HG02763 (cell line): ENCODE measurements at regions not wholly inside any gene's neighbourhood (a gene's known extent, or its start where the extent isn't known, plus 50 kb on each side); places are given as distances from the start of the nearest gene placed in this dataset.

Source experiments
- ATAC-seq: cut with Tn5 transposase; IDR thresholded peaks from one replicate; pipeline ENCODE4 v1.9.1; 2021; ENCODE audit warnings: mild to moderate bottlenecking, moderate library complexity; ENCODE audit not compliant: unreplicated experiment

DNA sequence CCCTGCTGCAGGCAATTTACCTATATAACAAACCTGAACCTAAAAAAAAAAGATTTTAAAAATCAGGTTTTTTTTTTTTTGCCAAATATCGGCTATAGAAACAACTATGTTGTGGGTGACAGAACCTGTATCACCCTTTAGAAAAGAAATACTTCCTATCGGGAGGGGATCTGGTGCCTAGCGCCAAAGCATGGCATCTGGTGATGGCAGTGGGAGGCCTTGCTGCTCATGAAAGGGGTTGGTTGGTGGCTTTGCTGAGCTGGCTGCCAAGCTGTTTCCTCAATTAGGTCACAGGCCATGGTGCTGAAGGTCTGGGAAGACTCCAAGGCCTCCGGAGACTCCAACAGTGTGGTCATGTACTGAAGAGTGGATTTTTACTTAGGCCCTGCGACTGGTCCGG, 328.5 kb downstream of the KLF5 start:
- no peak for ATAC-seq

DNA sequence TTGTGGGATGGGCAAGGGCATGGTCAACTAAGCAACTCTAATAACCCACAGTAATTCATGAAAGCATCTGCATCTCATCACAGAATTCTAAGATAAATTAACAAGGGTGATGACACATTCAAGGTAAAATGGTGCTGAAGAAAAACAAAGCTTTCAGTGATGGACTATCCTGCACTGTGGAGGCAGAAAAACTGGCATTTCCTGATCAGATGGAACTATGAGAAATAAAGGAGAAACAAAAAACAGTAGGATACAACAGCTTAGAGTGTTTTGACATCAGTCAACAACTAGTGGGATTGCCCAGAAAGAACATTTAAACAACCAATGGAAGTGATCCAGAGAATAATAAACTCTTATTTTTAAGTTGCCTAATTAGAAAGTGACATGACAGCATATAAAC, 327.0 kb downstream of the KLF5 start:
- no peak for ATAC-seq

DNA sequence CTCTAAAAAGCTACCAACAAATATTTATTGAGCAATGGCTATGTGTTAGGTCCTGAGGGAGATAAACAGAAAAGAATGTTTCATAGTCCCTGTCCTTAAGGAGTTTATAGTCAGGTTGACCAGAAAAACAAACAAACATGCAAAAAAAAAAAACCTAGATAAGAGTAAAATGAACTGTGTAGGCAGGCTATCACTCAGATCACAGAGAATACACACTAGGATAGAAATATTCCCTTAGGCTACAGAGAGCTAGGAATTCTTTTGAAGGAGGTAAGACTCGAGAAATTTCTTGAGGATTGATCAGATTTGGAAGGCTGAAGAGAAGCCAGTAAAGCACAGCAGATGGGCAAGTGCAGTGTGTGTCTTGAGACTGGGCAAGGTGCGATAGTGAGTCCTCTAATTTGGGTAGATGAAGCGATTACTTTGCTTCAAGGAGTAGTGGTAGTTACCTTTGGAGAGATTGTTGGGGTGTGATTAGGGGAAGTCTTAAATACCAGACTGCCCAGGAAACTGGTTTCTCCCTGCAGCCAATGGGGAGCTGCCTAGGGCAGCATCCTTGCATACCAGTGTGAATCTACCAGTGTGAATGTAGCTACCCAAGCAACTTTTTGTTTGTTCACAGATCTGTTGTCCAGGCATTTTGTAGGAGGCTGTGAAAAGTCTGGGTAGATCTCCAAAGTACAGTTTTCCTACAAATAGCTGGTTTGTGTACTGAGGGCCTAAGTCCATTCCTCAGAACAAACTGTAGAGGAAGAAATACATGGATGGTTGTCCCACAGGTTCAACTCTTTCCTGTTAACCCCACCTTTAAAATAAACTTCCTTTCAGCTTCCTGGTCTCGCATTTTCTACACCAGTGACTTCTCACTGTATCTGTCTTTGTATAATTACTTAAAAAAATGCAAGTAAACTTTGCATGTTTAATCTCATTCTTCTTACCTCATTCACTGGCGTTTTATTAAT, 314.1 kb downstream of the KLF5 start:
- no peak for ATAC-seq

DNA sequence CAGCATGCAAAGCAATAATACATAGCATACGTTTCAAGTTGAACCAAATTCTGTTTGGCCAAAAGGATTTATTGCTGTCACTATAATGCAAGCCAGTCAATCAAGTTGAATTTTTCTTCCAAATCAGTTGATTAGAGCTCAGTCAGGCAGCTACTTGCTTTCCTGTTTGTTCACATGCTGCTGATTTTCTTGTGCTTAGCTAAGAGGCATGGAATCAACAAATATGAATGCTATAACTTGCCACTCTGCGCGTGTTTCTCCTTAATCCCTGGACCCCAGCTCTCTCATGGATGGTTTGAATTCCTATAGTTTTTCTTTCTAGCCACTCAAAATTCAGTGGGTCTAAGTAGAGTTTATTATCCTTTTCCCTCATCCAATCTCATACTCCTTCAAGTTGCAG, 311.3 kb downstream of the KLF5 start:
- ATAC-seq, result no peak

DNA sequence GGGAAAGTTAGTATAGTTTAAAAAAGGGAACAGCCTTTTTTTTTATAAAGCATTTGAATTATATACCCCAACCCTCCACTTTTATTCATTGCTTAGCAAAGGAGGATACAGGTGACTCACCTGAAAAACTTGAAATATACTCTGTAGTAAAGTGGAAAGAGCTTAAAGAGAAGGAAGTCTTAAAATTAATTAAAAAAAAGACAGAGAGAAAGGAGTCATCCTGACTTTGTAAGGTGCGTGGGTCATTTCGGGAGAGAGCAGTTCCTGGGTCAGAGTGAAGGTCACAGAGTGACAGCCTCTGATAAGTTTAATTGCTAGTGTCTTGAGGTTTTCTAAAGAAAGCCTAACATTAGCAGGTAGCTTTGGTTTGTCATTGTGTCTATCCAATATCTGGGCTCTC, 310.3 kb downstream of the KLF5 start:
- no peak for ATAC-seq

DNA sequence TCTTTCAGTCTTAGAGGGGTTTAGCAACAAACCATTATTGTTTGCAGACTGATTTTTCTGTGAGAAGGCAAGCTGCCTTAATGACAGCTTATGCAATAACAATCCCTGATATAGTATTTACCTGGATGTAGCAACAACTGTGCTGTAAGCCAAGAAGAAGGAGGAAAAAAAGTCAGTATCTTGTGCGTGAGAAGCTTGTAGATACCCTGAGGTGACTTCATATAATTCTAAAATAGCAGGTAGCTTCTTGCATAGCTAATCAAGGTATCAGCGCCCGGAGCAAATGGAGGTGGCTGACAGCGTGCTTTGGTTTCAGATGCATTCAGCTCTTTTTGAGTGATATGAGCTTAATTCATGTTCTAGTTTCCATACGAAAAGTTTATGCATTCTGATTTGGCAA, 309.8 kb downstream of the KLF5 start:
- no peak for ATAC-seq

DNA sequence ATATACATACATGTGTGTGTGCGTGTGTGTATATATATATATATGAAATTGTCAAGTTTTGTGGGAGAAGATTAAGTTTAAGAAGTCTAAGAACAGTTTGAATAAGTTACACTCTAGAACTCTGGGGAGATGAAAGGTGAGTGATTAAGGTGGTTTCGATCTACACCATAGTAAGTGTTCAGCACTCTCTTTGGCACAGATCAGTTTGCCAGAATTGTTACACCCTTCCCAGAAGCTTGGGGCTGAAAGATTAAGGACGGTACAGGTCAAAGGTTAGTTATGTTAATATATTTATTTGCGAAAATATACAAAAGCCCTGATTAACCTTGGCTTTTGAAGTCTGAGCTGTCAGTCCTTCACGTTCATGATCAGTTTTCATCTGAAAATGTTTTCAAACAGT, 309.1 kb downstream of the KLF5 start:
- ATAC-seq, result no peak

DNA sequence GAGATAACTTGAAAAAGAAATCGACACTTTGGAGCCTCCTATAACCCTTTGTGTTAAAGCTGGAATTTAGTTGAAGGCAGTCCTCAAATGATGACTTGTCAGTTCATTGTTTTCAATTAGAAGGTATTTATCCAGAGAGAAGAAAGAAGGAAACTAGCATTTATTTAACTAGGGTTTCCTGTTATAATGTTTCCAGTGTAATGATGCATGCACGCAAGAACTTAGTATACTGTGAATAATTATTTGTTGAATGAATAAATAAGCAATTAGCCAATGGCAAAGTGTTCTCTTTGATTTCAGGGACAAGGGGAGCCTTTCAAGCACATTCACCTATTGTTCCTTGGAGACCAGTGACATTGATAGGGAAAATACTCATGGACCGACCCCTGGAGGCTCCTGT, 307.4 kb downstream of the KLF5 start:
- no peak for ATAC-seq

DNA sequence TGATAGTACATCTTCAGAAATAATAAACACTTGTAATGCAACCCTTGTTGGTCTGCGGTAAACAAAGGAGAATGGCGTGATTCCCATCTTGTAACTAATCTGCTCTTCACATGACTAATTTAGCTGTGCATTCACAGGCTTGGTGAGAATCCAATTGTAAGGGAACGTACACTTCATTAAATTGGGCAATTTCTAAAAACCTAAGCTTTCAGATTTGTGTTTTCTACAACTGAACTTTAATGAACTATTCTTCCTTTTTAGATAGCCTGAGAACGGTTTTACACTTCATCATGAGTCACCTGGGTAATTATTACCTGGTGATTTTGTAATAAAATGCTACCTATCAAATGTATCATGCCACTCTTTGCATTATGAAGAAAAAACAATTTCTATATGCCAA, 306.9 kb downstream of the KLF5 start:
- ATAC-seq, result no peak

DNA sequence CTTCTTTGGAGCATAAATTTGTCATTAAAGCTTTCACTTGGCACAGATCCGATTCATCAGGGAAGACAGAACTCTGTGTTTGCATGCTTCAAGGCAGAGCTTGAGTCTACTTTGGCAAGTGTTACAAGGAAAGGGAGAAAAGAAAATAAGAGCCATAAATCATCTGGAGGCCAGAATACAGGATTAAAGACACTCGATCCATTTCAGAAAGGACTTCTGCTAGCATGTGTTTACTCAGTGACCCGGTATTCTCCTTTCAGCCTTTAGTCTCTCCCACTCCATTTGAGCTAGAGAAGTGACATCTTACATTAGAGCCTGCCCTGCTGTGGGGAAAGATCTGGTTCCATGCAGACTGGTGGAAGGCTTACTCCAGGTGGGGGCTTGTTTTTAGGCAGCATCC, 306.4 kb downstream of the KLF5 start:
- ATAC-seq, result no peak

DNA sequence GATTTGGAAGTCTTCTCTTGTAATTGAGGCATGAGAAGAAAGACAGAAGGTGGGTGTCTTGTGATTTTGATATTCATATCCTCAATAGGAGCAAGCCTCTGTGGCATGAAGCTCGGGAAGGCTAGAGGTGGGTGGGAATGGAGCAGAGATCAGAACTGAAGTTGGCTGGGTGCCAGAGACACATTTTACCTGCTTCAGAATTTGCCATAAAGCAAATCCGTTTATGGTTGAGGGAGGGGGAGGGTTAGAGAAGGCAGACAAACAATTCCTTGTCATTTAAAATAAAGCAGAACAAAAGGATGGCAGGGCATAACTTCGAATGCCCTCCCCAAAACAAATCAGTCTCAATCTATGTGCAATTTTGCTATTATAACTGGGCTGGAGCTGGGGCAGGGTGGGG, 305.9 kb downstream of the KLF5 start:
- no peak for ATAC-seq

DNA sequence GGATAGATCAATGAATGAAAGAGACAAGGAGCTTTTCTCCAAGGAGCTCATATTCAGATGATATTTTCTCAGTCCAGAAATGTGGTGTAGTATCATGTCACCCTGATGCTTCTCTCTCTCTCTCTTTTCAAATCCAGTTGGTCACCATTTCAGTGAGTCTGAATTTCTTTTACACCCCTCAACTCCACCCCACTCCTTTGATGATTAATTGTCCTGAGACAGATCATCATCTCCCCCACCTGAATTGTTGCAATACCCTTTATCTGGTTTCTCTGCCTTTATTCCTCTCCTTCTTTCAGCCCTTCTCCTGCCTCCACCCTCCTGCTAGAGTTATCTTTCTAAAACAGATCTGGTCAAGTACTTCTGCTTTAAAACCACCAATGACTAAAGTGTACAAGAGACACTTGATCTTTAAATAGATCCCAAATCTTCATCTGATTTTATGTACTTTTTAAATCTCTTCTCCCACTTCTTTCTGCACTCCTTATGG, 299.8 kb downstream of the KLF5 start:
- no peak for ATAC-seq

DNA sequence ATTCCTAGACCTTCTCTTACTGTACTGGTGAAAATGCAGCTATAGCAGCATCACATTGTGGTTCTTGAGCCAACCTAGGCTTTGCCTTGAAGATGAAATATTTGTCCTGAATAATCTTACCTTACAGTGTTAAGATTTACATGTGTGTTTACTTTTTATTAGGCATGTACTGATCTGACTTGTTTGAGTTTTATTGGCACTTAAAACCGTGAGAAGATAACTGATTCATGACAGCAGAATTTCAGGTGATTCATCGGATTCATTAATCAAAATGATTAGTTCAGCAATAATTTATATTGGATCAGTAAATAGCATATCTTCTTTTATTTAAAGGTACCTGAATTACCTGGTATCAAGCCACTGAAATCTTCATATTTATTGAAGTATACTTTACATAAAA, 296.3 kb downstream of the KLF5 start:
- no peak for ATAC-seq

DNA sequence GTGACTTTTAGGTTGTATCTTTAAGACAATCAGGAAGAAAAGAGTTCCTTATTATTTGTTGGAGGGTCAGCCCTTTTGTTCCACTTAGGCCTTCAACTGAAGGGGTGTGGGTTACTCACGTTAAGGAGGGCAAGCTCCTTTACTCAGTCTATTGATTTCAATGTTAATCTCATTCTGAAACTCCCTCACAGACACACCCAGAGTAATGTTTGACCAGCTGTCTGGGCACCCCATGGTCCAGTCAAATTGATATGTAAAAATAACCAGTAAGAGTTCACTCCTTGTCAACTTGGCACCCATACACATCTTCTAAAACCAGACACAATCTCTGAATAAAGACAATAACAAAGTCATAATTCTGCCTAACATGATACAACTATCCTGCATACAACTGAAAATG, 292.9 kb downstream of the KLF5 start:
- no peak for ATAC-seq

DNA sequence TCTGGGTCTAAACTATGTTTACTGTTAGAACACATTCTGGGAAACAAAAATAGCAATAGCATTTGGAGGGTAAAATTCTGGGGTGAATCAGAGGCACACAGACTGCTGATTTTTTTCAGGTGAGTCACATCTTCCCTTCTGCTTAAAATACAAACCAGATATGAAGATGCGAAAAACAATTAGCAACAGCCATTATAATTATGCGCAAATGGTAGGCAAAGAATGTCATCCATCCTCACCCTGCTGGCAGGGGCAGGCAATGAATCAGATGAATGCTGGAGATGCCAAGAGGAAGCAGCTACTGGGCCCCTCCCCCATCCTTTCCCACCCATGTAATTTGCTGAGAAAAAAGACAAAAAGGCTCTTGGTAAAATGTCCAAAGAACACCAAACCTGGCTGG, 282.9 kb downstream of the KLF5 start:
- ATAC-seq, result no peak

DNA sequence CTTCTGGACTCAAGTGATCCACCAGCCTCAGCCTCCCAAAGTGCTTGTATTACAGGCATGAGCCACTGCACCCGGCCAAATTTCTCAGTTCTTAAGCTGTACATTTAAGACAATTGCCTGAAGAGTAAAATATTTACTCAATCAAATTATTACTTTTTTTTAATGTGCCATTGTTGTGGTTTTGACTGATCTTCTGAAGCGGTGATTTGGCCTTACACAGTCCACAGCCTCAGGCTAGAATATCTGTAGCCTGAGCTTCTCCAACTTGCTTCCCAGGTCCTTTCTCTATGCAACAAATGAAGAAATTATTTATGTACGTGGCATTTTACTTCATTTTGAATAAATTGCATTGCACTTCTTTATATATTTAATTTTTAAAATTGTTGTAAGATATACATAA, 281.3 kb downstream of the KLF5 start:
- no peak for ATAC-seq

DNA sequence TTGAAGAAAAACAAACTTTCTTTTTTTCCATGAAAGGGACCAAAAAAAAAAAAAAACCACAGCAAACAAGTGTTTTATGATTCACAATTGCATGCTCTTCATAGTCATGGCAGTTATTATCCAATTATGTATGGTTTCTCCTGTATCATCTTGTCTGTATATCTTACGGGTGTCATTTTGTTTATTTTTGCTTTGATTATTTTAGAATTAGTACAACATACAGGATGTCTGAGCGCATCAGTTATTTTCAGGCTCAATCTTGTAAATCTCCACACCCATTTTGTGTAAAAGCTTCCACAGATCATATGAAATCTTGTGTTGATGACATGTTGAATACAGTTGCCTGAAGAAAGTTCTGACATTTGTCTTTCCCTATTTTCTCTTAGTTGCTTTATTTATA, 280.3 kb downstream of the KLF5 start:
- no peak for ATAC-seq

DNA sequence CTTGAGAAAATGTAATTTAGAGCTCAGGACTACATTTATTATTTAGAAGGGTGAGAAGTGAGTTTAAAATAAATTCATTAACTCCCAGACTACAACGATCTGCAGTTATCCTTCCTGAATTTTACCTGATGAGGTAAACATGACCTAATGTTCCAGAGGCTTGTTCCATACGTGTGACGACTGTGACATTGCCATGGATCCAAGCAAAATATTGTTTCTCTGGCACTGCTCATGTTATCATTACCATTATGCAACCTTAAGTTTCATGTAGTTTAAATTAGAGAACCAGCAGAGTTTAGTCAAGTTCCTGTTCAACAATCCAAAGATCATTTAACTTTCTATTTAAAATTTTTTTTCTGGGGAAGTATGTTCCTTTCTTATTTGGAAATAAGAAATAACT, 279.6 kb downstream of the KLF5 start:
- no peak for ATAC-seq

DNA sequence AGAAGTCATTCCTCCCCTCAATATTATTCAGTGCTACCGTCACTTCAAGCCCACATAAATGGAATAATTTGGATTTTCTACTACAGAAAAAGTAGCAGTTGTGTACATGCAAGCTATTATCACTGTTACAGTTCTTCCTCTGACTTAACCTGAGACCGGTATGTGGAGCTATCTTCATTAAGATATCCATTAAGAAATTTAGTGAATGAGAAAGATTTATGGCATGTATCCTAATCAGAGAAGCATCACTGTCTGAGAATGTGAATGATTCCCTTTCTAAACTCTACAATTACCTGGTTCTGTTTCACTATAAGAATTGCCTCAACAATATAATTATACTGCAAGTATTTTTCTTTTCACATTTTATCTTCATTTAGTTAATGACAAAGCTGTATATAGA, 278.7 kb downstream of the KLF5 start:
- ATAC-seq, result no peak

DNA sequence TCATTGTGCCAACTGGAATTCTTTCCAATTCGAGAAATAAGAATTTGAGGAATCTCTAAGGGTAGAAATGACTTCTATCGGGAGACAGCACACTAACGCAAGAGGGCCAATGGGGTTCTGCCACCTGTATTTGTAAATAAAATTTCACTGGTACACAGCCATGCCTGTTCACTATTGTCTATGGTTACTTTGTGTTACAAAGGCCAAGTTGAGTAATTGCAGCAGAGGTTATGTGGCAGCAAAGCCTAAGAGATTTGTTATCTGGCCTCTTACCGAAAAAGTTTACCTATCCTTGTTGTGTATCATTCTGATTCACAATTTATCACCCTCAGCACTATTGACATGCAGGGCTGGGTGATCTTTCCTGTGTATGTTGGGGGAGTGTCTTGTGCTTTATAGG, 278.0 kb downstream of the KLF5 start:
- ATAC-seq, result no peak

DNA sequence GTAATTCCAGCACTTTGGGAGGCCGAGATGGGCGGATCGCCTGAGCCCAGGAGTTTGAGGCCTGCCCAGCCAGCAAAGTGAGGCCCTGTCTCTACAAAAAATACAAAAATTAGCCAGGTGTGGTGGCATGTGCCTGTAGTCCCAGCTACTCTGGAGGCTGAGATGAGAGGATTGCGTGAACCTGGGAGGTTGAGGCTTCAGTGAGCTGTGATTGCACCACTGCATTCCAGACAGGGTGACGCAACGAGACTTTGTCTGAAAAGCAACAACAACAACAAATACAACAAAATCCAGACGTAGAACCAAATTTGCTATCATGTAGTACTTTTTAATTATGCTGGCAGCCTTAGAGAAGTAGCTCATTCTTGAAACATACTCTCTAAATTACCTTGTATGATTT, 277.1 kb downstream of the KLF5 start:
- no peak for ATAC-seq

DNA sequence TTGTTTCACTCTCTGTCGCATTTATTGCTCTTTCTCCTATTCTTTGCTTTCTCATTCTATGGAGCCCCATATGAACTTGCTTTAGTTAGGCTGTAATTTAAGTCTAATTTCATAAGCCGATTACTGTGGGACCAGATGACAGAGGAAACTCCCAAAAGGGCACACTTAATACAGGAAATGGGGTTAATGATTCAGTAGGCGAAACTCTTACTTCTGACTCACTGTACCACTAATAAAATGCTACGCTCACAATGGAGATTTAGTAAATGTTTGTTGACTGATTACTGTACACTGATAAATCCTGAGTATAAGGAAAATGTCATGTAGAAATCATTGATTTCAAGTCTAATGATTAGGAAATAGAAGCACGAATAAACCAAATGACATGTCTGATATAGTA, 276.4 kb downstream of the KLF5 start:
- ATAC-seq, result peak; percentile 99

DNA sequence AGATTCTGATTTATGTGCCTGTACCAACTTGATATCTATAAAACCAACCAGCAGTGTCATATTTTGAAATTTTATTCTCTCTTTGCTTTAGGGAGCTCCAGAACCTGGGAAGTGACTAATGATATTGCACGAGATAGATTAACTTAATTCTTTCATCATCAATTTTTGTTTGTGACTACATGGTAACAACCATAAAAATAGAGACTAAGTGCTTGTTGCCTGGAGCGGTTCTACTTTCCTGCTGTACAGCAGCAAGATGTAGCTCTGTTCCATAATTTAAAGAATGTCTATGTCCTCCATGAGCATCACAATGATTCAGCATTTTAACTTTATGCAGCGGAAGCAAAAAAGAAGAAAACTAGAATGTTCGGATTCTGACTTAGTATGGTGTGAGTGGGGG, 275.6 kb downstream of the KLF5 start:
- no peak for ATAC-seq
